GM19324 (cell line): ENCODE measurements at regions not wholly inside any gene's neighbourhood (a gene's known extent, or its start where the extent isn't known, plus 50 kb on each side); places are given as distances from the start of the nearest gene placed in this dataset.
A peak's percentile ranks its signal among the peaks of the same experiment; 100 is the strongest.

Experiments
- ATAC-seq: cut with Tn5 transposase; IDR thresholded peaks from one replicate; pipeline ENCODE4 v1.9.1; 2021; ENCODE audit warnings: mild to moderate bottlenecking, moderate library complexity; ENCODE audit not compliant: unreplicated experiment, low FRiP score

DNA sequence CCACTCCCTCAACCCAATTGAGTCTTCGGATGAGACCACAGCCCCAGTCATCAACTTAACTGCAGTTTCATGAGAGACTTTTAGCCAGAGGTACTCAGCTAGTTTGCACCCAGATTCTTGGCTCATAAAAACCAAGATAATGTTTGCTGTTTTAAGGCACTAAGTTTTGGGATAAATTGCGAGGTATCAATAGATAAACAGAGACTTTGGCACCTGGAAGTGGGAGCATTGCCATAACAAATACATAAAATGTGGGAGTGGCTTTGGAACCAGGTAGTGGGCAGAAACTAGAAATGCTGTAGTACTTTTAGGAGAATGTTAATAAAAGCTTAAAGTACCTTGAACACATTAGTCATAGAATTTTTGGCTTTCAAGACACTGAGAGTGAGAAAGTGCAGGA lies 439.8 kb downstream of the SH3GL2 start:
- no peak for ATAC-seq

- ATAC-seq: no peak
Measured at GRCh38 chr9:18020121-18020745, 441.4 kb downstream of the SH3GL2 start.

- no peak for ATAC-seq
Measured at GRCh38 chr9:18022642-18023041, 443.8 kb downstream of the SH3GL2 start.

DNA sequence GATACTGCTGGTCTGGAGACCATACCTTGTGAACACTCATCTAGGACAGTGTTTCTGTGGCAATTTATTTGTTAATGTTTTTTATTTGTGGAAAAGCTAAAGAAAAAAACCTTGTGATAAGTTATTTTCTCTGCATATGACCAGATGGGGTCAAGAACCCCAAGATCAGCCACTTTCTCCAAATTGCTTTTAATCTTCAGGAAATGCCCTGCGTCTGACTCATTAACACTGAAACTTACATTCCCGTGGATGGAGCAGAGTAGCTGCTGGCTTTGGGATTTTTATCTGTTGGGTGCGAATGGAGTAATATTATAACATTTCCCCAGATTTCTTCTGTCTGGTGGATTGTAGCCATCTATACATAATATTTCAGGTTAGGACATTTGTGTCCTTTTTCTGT lies 444.5 kb downstream of the SH3GL2 start:
- no peak for ATAC-seq

DNA sequence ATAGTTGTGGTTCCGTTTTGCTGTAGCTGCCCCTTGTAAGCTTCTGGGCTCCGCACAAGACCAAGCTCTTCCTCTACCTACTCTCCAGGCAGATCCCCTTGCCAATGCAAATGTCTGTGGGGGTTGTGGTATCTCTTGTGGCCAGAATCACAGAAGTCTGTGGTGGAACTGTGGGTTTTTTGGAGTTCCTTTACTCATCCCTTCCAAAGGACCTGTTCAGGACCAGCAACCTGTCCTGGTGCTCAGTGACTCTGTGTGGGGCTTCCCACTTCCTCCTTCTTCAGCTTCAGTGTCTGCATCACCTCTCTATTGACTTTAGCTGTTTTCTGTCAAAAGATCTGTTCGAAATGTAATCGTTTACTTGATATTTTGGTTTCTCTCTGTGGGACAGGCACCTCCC lies 441.3 kb upstream of the ADAMTSL1 start:
- ATAC-seq: no peak

- ATAC-seq: no peak
Measured at GRCh38 chr9:18036422-18037187, 437.3 kb upstream of the ADAMTSL1 start.

GRCh38 chr9:18037981-18038380 lies 436.0 kb upstream of the ADAMTSL1 start:
- no peak for ATAC-seq

DNA sequence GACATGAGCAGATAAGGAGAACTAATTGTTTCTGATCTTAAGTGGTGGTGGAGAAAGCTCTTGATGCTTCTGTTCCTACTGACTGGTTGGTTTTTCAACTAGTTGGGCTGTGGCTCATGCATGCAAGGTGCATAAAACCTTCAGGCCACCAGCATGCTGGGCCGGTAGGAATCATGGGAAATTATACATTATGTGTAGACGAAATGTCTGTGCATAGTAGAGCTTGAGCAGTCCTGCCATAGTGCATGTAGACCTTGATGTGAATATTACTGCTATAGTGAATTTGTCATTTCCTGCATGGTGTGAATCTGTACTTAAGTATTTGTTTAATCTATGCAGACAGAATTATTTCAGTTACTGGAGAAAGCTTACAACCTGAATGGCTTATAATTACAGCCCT lies 433.6 kb upstream of the ADAMTSL1 start:
- ATAC-seq: no peak

- no peak for ATAC-seq
Measured at GRCh38 chr9:18043978-18044377, 430.0 kb upstream of the ADAMTSL1 start.

- no peak for ATAC-seq
Measured at GRCh38 chr9:18045326-18045725, 428.6 kb upstream of the ADAMTSL1 start.

- ATAC-seq: no peak
Measured at GRCh38 chr9:18046068-18046467, 427.9 kb upstream of the ADAMTSL1 start.

DNA sequence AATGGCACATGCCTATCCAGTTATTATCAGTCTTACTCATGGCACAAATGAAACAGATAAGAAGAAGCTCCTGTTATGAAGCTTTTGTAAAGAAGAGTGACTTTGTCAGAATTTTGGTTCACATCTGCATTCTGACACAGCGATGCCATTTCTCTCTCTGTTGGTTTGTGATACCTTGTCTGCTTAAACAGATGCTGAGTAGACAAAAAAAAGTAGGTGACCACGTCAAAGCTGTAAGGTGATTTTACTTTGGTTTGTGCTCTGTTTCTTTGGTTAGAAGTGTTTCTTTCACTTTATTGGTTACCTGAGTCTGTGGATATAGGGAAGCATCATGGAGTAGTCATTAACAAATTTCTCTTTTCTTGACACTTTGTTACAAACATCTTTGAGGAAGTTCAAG lies 422.3 kb upstream of the ADAMTSL1 start:
- ATAC-seq: no peak

GRCh38 chr9:18052060-18052459 lies 421.9 kb upstream of the ADAMTSL1 start:
- no peak for ATAC-seq

DNA sequence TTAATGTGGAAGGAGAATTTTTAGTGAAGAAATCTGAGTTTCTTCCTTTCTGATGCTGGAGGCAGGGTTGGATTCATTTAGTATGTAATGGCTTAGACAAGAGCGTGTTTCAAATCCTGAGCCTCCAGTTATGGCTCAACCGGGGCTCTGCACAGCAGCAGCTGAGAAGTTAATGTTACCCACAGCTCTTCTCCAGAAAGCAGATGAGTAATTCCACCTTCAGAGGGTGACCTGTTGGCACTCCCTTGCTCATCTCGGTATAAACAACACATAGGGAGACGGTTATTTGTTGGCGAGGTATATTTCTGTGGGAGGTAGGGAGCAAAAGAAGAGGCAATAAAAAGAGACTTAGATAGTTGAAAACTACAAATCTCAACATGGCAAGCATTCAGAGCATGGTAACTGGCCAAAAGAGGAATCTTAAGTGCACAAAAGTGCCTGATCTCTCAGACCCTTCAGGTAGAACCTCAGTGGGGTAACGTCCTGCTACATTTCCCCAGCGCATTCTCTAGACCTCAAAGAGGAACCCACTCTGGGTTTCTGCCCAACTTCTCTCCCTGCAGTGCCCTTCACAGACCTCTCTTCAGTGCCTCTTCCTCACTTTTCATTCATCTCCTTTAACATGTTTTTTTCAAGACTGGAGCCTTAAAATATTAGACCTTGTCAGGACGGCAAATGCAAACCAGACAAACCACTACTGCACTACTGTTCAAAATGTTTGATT lies 417.5 kb upstream of the ADAMTSL1 start:
- ATAC-seq: peak; percentile 17

- ATAC-seq: peak; percentile 97
Measured at GRCh38 chr9:18056993-18057369, 417.0 kb upstream of the ADAMTSL1 start.

GRCh38 chr9:18058564-18059442 lies 415.1 kb upstream of the ADAMTSL1 start:
- ATAC-seq: no peak

GRCh38 chr9:18059447-18059846 lies 414.5 kb upstream of the ADAMTSL1 start:
- ATAC-seq: no peak

- no peak for ATAC-seq
Measured at GRCh38 chr9:18060269-18060934, 413.6 kb upstream of the ADAMTSL1 start.

DNA sequence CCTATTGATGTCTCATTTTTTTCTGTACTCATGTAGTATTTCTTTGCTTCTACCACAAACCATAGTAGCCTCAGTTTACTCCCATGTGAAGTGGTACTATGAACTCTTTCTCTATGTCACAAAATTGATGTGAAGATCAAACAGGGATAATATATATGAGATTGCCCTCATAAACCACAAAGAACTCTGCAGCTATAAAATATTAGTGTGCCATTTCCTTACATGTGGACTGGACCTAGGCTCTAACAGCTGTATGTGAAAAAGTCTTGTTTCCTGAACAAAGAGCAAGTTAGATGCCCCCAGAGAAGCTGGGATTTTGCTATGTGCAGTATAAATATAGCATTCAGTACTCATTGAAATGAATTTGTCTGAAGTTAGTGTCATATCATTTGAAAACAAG lies 412.6 kb upstream of the ADAMTSL1 start:
- ATAC-seq: no peak

DNA sequence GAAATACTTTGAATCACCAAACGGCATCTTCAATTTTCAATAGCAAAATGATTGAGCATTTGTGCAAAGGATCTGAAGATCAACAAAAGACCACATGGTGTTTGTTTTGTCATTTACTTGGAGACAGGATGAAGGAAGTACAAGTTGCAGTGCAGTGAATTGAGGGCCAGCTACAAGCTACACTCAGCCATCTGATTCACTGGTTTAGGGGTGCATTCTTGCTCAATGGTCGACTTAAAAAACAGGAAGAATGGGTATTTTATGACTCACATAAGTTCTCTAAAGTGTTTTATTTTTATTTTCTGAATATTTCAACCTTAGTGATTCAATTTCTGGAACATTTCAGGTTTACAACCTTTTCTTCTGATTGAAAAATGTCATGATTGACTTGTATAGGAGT lies 412.1 kb upstream of the ADAMTSL1 start:
- ATAC-seq: no peak
